ENCODE measurements at regions not wholly inside any gene's neighbourhood (a gene's known extent, or its start where the extent isn't known, plus 50 kb on each side); places are given as distances from the start of the nearest gene placed in this dataset.

GRCh38 chr4:16297003-16297402, 70.7 kb upstream of the TAPT1 start:
- no peak for TF ChIP-seq CTCF (conservative IDR thresholded peaks at IDR 0.05 in 1 of 2, IDR thresholded peaks at IDR 0.05 in 1 of 2; ENCODE audit: low read depth in 1 of 2, low read length in 2 of 2)
- TF ChIP-seq EZH2 (IDR thresholded peaks at IDR 0.05; ENCODE audit: low read length, missing control alignments) = no peak
